ENCODE measurements at regions not wholly inside any gene's neighbourhood (a gene's known extent, or its start where the extent isn't known, plus 50 kb on each side); places are given as distances from the start of the nearest gene placed in this dataset.

DNA sequence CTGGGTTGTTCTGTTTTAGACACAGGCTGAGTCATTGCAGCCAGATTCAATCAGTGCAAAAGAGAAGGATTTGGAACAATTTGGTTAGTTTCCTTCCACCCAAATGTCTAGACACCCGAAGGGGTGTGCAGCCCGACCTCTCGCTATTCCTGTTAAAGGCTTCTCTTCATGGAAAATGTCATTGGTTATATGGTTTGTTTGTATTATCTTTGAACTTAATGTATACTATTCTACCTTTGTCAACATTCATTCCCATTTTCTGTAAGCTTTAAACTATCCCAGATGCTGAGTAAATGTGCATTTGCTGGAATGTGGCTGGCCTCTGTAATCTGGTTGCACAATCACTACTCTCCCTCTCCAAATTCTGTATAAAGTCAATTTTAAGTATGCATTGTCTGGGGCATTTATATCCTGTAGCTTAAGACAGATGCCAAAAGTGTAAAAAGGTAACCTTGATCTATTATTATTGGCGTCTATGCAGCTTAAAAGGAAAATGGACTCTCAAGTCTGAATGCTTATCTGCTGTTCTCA, 80.4 kb upstream of the RND3 start:
- H3K4me3 ChIP-seq (replicated peaks; ENCODE audit: low read depth, low read length) = no peak overlapping the region
- DNase-seq (ENCODE audit: extremely low read depth, insufficient read length) = no peak
- no peaks in the 10 kb centered on the region for H3K36me3 ChIP-seq (ENCODE audit: control insufficient read depth, insufficient read depth, low read length)
- TF ChIP-seq, protein P1, sequence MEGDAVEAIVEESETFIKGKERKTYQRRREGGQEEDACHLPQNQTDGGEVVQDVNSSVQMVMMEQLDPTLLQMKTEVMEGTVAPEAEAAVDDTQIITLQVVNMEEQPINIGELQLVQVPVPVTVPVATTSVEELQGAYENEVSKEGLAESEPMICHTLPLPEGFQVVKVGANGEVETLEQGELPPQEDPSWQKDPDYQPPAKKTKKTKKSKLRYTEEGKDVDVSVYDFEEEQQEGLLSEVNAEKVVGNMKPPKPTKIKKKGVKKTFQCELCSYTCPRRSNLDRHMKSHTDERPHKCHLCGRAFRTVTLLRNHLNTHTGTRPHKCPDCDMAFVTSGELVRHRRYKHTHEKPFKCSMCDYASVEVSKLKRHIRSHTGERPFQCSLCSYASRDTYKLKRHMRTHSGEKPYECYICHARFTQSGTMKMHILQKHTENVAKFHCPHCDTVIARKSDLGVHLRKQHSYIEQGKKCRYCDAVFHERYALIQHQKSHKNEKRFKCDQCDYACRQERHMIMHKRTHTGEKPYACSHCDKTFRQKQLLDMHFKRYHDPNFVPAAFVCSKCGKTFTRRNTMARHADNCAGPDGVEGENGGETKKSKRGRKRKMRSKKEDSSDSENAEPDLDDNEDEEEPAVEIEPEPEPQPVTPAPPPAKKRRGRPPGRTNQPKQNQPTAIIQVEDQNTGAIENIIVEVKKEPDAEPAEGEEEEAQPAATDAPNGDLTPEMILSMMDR (IDR thresholded peaks at IDR 0.05; ENCODE audit: insufficient read depth, low read length, poor library complexity, severe bottlenecking) = no peak
- no peaks in the 10 kb centered on the region for H3K27me3 ChIP-seq (replicated peaks; ENCODE audit: control insufficient read depth, insufficient read depth, low read length)

DNA sequence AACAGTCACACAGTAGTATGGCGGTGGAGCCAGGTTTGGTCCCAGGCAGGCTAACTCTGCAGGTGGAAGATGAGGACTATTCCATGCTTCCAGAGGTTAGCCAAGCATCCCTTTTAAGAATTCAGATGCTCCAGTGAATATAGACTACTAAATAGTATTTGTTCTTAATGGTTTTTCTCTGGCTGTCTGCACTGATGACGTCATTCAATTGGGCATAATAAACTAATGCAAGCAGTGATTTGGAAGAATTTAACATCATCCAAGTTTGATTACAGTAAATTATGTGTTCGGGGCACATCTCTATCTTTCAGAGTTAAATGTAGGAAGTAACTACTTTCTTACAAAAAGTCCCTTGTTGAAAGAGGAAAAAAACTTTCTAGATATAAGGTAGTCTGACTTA, 78.8 kb upstream of the RND3 start:
- no peak overlapping the region for H3K4me3 ChIP-seq (replicated peaks; ENCODE audit: low read depth, low read length)
- H3K27me3 ChIP-seq (replicated peaks; ENCODE audit: control insufficient read depth, insufficient read depth, low read length) = no peaks in the 10 kb centered on the region
- H3K36me3 ChIP-seq (ENCODE audit: control insufficient read depth, insufficient read depth, low read length) = no peaks in the 10 kb centered on the region
- DNase-seq (ENCODE audit: extremely low read depth, insufficient read length) = no peak
- TF ChIP-seq, protein P1 (IDR thresholded peaks at IDR 0.05; ENCODE audit: insufficient read depth, low read length, poor library complexity, severe bottlenecking) = no peak

DNA sequence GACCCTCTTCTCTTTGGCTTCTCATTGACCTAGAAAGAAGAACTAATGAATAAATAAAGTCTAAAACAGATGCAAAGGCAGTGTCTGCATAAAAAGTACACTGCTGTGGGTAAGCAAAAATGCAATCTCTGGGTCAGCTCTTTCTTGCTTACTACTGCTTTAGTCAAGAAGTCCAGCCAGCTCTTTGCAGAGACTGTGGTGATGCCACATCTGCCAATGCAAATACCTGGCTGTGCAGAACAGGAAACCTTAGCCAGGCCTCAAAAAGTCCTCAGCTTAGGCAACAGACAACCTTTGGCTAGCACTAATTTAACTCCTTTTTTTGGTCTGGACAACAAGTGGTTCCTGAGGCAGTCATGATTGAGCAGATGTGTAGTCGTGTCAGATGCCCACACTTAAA, 73.6 kb upstream of the RND3 start:
- TF ChIP-seq, protein P1 (IDR thresholded peaks at IDR 0.05; ENCODE audit: insufficient read depth, low read length, poor library complexity, severe bottlenecking) = no peak
- H3K36me3 ChIP-seq (ENCODE audit: control insufficient read depth, insufficient read depth, low read length) = no peaks in the 10 kb centered on the region
- no peak overlapping the region for H3K4me3 ChIP-seq (replicated peaks; ENCODE audit: low read depth, low read length)

DNA sequence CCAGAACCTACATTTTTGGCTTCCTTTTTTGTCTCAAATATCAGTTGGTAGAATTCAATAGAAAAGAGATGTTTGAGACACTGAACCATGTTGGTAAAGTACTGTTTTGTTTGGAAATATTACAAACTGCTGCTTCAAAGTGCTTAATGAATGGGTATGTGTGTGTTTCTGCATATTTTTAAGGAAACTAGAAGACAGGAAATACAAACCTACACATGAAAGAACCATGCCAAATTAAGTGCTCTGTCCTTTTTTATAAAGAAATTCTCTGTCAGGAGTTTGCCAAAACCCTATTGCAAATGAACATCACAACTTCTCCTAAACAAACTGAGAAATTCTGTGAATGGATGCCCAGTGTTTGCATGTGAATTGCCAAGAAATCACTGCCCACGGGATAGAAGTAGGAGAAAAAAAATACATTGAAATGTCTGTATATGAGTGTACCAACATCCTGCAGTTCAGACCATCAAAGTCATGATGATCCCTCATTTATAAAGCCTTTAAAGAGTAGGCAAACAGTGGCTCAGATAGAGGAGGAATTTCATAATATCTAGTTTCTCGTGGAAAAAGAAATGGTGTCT, 69.6 kb upstream of the RND3 start:
- TF ChIP-seq, protein P1 (IDR thresholded peaks at IDR 0.05; ENCODE audit: insufficient read depth, low read length, poor library complexity, severe bottlenecking) = no peak
- H3K27me3 ChIP-seq (replicated peaks; ENCODE audit: control insufficient read depth, insufficient read depth, low read length) = no peaks in the 10 kb centered on the region
- no peaks in the 10 kb centered on the region for H3K36me3 ChIP-seq (ENCODE audit: control insufficient read depth, insufficient read depth, low read length)
- no peak overlapping the region for H3K4me3 ChIP-seq (replicated peaks; ENCODE audit: low read depth, low read length)
- DNase-seq (ENCODE audit: extremely low read depth, insufficient read length) = no peak

More for the DNA sequence above, 73.6 kb upstream of the RND3 start:
- H3K27me3 ChIP-seq (replicated peaks; ENCODE audit: control insufficient read depth, insufficient read depth, low read length) = no peaks in the 10 kb centered on the region
- DNase-seq (ENCODE audit: extremely low read depth, insufficient read length) = no peak

DNA sequence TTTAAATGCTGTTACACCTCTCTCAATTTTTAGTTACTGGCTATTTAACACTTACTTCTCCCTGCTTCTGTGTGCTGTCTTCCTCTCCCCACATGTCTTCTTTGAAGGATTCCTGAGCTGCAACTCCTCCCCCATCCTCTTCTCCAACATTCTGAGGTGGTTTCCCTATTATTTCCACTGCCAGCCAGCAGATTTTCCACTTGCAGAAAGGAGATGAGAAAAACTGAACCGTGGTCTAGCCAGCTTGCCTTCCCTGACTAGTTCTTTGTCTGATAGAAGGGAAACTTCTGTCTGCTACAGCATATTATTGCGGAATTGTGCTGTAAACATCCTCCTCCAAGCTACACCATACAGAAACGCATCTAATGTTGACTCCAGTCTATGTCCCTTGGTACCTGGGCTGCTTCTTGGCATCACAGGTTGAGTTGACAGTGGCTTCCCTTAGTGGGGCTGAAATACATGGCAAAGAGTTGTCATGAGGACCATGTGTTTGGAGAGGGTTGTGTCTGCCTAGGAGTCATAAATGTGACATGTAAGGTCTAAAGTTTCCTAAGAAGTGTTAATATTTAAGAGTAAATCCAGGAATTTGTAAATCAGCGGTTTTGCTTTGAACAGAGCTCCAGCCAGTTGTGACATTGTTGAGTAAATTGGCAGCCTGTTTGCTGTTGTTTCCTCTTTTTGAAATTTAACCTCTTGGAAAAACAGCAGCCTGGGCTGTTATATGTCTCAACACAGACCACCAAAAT, 68.3 kb upstream of the RND3 start:
- H3K36me3 ChIP-seq (ENCODE audit: control insufficient read depth, insufficient read depth, low read length) = no peaks in the 10 kb centered on the region
- no peak for DNase-seq (ENCODE audit: extremely low read depth, insufficient read length)

More for the DNA sequence above, 68.3 kb upstream of the RND3 start:
- Histone ChIP-seq H3K4me3 (replicated peaks; ENCODE audit: low read depth, low read length) (no peak overlapping the region), H3K27me3 (replicated peaks; ENCODE audit: control insufficient read depth, insufficient read depth, low read length) (no peaks in the 10 kb centered on the region)
- TF ChIP-seq, protein P1 (IDR thresholded peaks at IDR 0.05; ENCODE audit: insufficient read depth, low read length, poor library complexity, severe bottlenecking) = no peak

Data from GM06990 (cell line).